H9 (cell line): ENCODE measurements at regions not wholly inside any gene's neighbourhood (a gene's known extent, or its start where the extent isn't known, plus 50 kb on each side); places are given as distances from the start of the nearest gene placed in this dataset.

Experiments
- DNase-seq: peaks from one replicate; pipeline ENCODE4 v3.0.0-alpha.2; 2017
- H2AFZ ChIP-seq: one replicate; pipeline ENCODE4 v1.6.1; 2013; ENCODE audit warnings: mild to moderate bottlenecking, low read length, control low read depth, moderate library complexity
- H2AK5ac ChIP-seq: 2 replicates; pipeline ENCODE4 v1.6.1; 2013; ENCODE audit warnings: low read length, control low read depth, mixed read lengths; ENCODE audit not compliant: insufficient read length
- H2BK120ac ChIP-seq: one replicate; pipeline ENCODE4 v1.6.1; 2013; ENCODE audit warnings: low read depth, mild to moderate bottlenecking, low read length, control low read depth, inconsistent platforms; ENCODE audit not compliant: poor library complexity, severe bottlenecking
- H2BK12ac ChIP-seq: 2 replicates; pipeline ENCODE4 v1.6.1; 2013; ENCODE audit warnings: low read length, control low read depth, mixed read lengths, low read depth; ENCODE audit not compliant: insufficient read length
- H2BK15ac ChIP-seq: 2 replicates; pipeline ENCODE4 v1.6.1; 2013; ENCODE audit warnings: low read depth, low read length, control low read depth
- H2BK20ac ChIP-seq: one replicate; pipeline ENCODE4 v1.6.1; 2013; ENCODE audit warnings: low read depth, mild to moderate bottlenecking, low read length, control low read depth, inconsistent platforms; ENCODE audit not compliant: poor library complexity, severe bottlenecking
- H2BK5ac ChIP-seq: 2 replicates; pipeline ENCODE4 v1.6.1; 2013; ENCODE audit warnings: low read length, control low read depth, mixed read lengths; ENCODE audit not compliant: insufficient read length
- H3K14ac ChIP-seq: 2 replicates; pipeline ENCODE4 v1.6.1; 2013; ENCODE audit warnings: low read length, control low read depth; ENCODE audit not compliant: insufficient read depth
- H3K18ac ChIP-seq: 2 replicates; pipeline ENCODE4 v1.6.1; 2013; ENCODE audit warnings: low read depth, mild to moderate bottlenecking, mixed read lengths, low read length, control low read depth; ENCODE audit not compliant: insufficient read length
- H3K23ac ChIP-seq: 2 replicates; pipeline ENCODE4 v1.6.1; 2013; ENCODE audit warnings: low read length, control low read depth, mixed read lengths, low read depth; ENCODE audit not compliant: insufficient read length
- H3K23me2 ChIP-seq: 2 replicates; pipeline ENCODE4 v1.6.1; 2013; ENCODE audit warnings: low read depth, mild to moderate bottlenecking, mixed read lengths, low read length, control low read depth; ENCODE audit not compliant: insufficient read length, poor library complexity, severe bottlenecking
- H3K27ac ChIP-seq: 2 replicates; pipeline ENCODE4 v1.5.1; 2013; ENCODE audit warnings: low read length, control low read depth, mixed read lengths, low read depth; ENCODE audit not compliant: insufficient read length
- H3K27me3 ChIP-seq: 2 replicates; pipeline ENCODE4 v1.6.1; 2013; ENCODE audit warnings: low read length, control low read depth, inconsistent platforms; ENCODE audit not compliant: insufficient read depth
- H3K4ac ChIP-seq: 2 replicates; pipeline ENCODE4 v1.6.1; 2013; ENCODE audit warnings: low read depth, mild to moderate bottlenecking, control low read depth, inconsistent platforms, low read length, moderate library complexity
- H3K4me1 ChIP-seq: 2 replicates; pipeline ENCODE4 v1.6.1; 2013; ENCODE audit warnings: low read length, control low read depth, inconsistent platforms; ENCODE audit not compliant: insufficient read depth
- H3K4me2 ChIP-seq: 2 replicates; pipeline ENCODE4 v1.6.1; 2013; ENCODE audit warnings: low read length, control low read depth, mixed read lengths; ENCODE audit not compliant: insufficient read length, insufficient read depth
- H3K56ac ChIP-seq: 2 replicates; pipeline ENCODE4 v1.6.1; 2013; ENCODE audit warnings: low read depth, mild to moderate bottlenecking, mixed read lengths, low read length, control low read depth; ENCODE audit not compliant: insufficient read length
- H3K79me1 ChIP-seq: 2 replicates; pipeline ENCODE4 v1.6.1; 2013; ENCODE audit warnings: low read depth, mild to moderate bottlenecking, moderate library complexity, low read length, control low read depth, inconsistent platforms; ENCODE audit not compliant: insufficient read depth, poor library complexity, severe bottlenecking
- H3K79me2 ChIP-seq: 2 replicates; pipeline ENCODE4 v1.6.1; 2013; ENCODE audit warnings: low read length, control low read depth, inconsistent platforms; ENCODE audit not compliant: insufficient read depth
- H3K9ac ChIP-seq: 2 replicates; pipeline ENCODE4 v1.6.1; 2013; ENCODE audit warnings: low read length, control low read depth, mixed read lengths; ENCODE audit not compliant: insufficient read length; ENCODE audit errors: extremely low read depth
- H3K9me3 ChIP-seq: one replicate; pipeline ENCODE4 v1.6.1; 2013; ENCODE audit warnings: low read depth, low read length, inconsistent platforms; ENCODE audit not compliant: control insufficient read depth
- H3T11ph ChIP-seq: one replicate; pipeline ENCODE4 v1.6.1; 2013; ENCODE audit warnings: mild to moderate bottlenecking, low read length, control low read depth, inconsistent platforms
- H4K20me1 ChIP-seq: one replicate; pipeline ENCODE4 v1.6.1; 2013; ENCODE audit not compliant: control insufficient read depth, insufficient read length, insufficient read depth
- H4K5ac ChIP-seq: 2 replicates; pipeline ENCODE4 v1.6.1; 2013; ENCODE audit warnings: low read depth, mild to moderate bottlenecking, mixed read lengths, low read length, control low read depth; ENCODE audit not compliant: insufficient read length
- H4K8ac ChIP-seq: replicated peaks from 2 replicates; pipeline ENCODE4 v1.6.1; 2013; ENCODE audit warnings: low read length, control low read depth, mixed read lengths, low read depth; ENCODE audit not compliant: insufficient read length
- H4K91ac ChIP-seq: 2 replicates; pipeline ENCODE4 v1.6.1; 2013; ENCODE audit warnings: low read depth, mild to moderate bottlenecking, moderate library complexity, mixed read lengths, low read length, control low read depth; ENCODE audit not compliant: insufficient read length
- H3K27ac Mint-ChIP-seq, 3 experiments: 2 replicates in 2 of 3; 3 replicates in 1 of 3; pipeline ENCODE4 v1.8.0; 2020 to 2021; ENCODE audit warnings: mixed read lengths in 3 of 3, mild to moderate bottlenecking in 1 of 3, moderate library complexity in 1 of 3
- H3K27me3 Mint-ChIP-seq: 2 replicates; pipeline ENCODE4 v1.8.0; 2021; ENCODE audit warnings: low read depth, mild to moderate bottlenecking, moderate library complexity, mixed read lengths
- H3K36me3 Mint-ChIP-seq, 3 experiments: 2 replicates in 2 of 3; 3 replicates in 1 of 3; pipeline ENCODE4 v1.8.0; 2020 to 2021; ENCODE audit warnings: low read depth in 3 of 3, mixed read lengths in 3 of 3; ENCODE audit not compliant: insufficient read depth in 1 of 3
- H3K4me1 Mint-ChIP-seq, 2 experiments: 2 replicates each; pipeline ENCODE4 v1.8.0; 2020; ENCODE audit warnings: mixed read lengths in 2 of 2
- H3K4me3 Mint-ChIP-seq, 2 experiments: 2 replicates in 1 of 2; 3 replicates in 1 of 2; pipeline ENCODE4 v1.8.0; 2020 to 2021; ENCODE audit warnings: mild to moderate bottlenecking in 2 of 2, mixed read lengths in 2 of 2, moderate library complexity in 1 of 2
- H3K9me3 Mint-ChIP-seq, 2 experiments: 2 replicates in 1 of 2; 3 replicates in 1 of 2; pipeline ENCODE4 v1.8.0; 2020; ENCODE audit warnings: mild to moderate bottlenecking in 2 of 2, mixed read lengths in 2 of 2, moderate library complexity in 1 of 2
- CTCF ChIP-seq: fragments of 200-600 bp; sonication (generic); conservative IDR thresholded peaks from 3 replicates; pipeline ENCODE4 v1.8.0; 2021; ENCODE audit warnings: antibody characterized with exemption, mild to moderate bottlenecking
- WGBS: extraction: QIAGEN DNeasy Blood & Tissue Kit; methylation state at CpG from one replicate; pipeline ENCODE4 v1.1.7; 2013; ENCODE audit warnings: missing lambda C conversion rate, low lambda C conversion rate, mixed read lengths; ENCODE audit not compliant: insufficient read length; ENCODE audit errors: extremely low coverage; 5-methylcytosine and 5-hydroxymethylcytosine counted together

GRCh38 chr20:18992418-18992817 lies 178.8 kb downstream of the SCP2D1 start:
- Histone ChIP-seq H2BK120ac (no peak overlapping the region), H2AK5ac (no peak overlapping the region), H2BK20ac (no peak overlapping the region), H3K4ac (no peak overlapping the region), H3K4me1 (no peaks in the 10 kb centered on the region), H3K18ac (no peak overlapping the region), H3K27ac (no peak overlapping the region), H2BK12ac (no peak overlapping the region), H3K27me3 (no peaks in the 10 kb centered on the region), H4K5ac (no peak overlapping the region), H3K14ac (no peak overlapping the region), H2BK15ac (no peak overlapping the region), H4K20me1 (no peaks in the 10 kb centered on the region), H3K56ac (no peak overlapping the region), H3T11ph (no peak overlapping the region), H3K79me1 (no peaks in the 10 kb centered on the region), H3K9ac (no peak overlapping the region), H4K8ac (no peak overlapping the region), H2AFZ (no peak overlapping the region), H3K23ac (no peak overlapping the region), H3K9me3 (no peaks in the 10 kb centered on the region), H2BK5ac (no peak overlapping the region), H3K4me2 (no peak overlapping the region), H4K91ac (no peak overlapping the region), H3K23me2 (no peaks in the 10 kb centered on the region), H3K79me2 (no peaks in the 10 kb centered on the region)
- Mint-ChIP-seq H3K27me3 (peaks cover 2% of the 10 kb centered on the region), H3K27ac (no peak overlapping the region), H3K36me3 (peaks cover 2 to 15% (median 7%) of the 10 kb centered on the region in 3 experiments; a peak in 5 of 7 replicates), H3K4me1 (peaks cover 5 to 9% of the 10 kb centered on the region in 2 experiments), H3K4me3 (no peak overlapping the region; a peak in 1 of 5 replicates), H3K9me3 (peaks cover 12 to 15% of the 10 kb centered on the region in 2 experiments)
- DNase-seq = no peak
- WGBS = no CpG with 5 or more reads among the region's 1 CpG
- no peak for TF ChIP-seq CTCF
